ENCODE measurements at regions not wholly inside any gene's neighbourhood (a gene's known extent, or its start where the extent isn't known, plus 50 kb on each side); places are given as distances from the start of the nearest gene placed in this dataset.

- no peak for TF ChIP-seq CREB1 (CRISPR knock-in tag; IDR thresholded peaks at IDR 0.05)
- no peak for TF ChIP-seq MAX (CRISPR knock-in tag; IDR thresholded peaks at IDR 0.05)
- no peak for TF ChIP-seq CTCF (IDR thresholded peaks at IDR 0.05)
- TF ChIP-seq USF2 (CRISPR knock-in tag; IDR thresholded peaks at IDR 0.05): no peak
- no peak for TF ChIP-seq ELF4 (CRISPR knock-in tag; IDR thresholded peaks at IDR 0.05; ENCODE audit: low read depth)
- no peak for TF ChIP-seq ZNF121 (CRISPR knock-in tag; IDR thresholded peaks at IDR 0.05)
- no peak for TF ChIP-seq HMGXB4 (CRISPR knock-in tag; IDR thresholded peaks at IDR 0.05)
- TF ChIP-seq FOXJ3 (CRISPR knock-in tag; IDR thresholded peaks at IDR 0.05; ENCODE audit: borderline replicate concordance): no peak
- TF ChIP-seq JUN (CRISPR knock-in tag; IDR thresholded peaks at IDR 0.05): no peak
- no peak for TF ChIP-seq TCF7 (CRISPR knock-in tag; IDR thresholded peaks at IDR 0.05; ENCODE audit: low read depth)
- no peak for TF ChIP-seq ATF2 (CRISPR knock-in tag; IDR thresholded peaks at IDR 0.05; ENCODE audit: borderline replicate concordance, low read depth)
- no peak for TF ChIP-seq NR1H2 (CRISPR knock-in tag; IDR thresholded peaks at IDR 0.05)
Observed at GRCh38 chr9:106718936-106719335, 144.0 kb upstream of the ZNF462 start.

All from WTC11 (cell line).